ENCODE measurements at regions not wholly inside any gene's neighbourhood (a gene's known extent, or its start where the extent isn't known, plus 50 kb on each side); places are given as distances from the start of the nearest gene placed in this dataset.

- no peak for DNase-seq (ENCODE audit: low spot score)
These were observed 136.2 kb downstream of the TEX29 start for GRCh38 chr13:111456452-111457230.

GRCh38 chr13:111458001-111458531 is 137.6 kb downstream of the TEX29 start:
- DNase-seq (ENCODE audit: low spot score): no peak

- DNase-seq (ENCODE audit: low spot score): no peak
These were observed 138.3 kb downstream of the TEX29 start for GRCh38 chr13:111458739-111459138.

DNA sequence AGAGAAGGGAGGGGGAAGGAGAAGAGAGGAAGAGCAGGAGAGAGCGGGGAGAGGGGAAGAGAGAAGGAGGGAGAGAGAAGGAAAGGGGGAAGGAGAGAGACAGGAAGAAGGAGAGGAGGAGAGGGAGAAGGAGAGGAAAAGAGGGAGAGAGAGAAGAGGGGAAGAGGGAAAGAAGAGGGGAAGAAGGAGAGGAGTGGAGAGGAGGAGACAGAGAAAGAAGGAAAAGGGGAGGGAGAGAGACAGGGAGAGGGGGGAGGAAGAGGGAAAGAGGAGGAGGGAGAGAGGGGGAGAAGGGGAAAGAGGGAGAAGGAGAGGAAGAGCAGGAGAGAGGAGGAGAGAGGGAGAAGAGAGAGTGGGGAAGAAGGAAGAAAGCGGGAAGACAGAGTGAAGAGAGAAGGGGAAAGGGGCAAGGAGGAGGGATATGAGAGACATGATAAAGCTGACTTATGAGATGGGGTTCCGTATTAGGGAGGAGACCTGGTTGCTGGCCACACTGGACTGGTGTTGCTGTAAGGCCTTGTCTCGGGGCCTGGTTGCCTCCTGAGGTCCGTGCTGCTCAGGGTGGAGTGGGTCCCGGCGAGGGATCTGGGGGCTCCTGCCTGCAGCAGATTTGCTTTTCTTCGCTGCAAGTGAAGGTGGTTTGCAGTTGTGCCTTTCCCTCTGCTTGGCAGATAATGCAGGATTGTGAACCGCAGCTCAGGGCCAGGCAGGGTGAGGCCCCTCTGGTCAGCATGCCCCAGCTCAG is 139.5 kb downstream of the TEX29 start:
- no peak for DNase-seq (ENCODE audit: low spot score)

DNA sequence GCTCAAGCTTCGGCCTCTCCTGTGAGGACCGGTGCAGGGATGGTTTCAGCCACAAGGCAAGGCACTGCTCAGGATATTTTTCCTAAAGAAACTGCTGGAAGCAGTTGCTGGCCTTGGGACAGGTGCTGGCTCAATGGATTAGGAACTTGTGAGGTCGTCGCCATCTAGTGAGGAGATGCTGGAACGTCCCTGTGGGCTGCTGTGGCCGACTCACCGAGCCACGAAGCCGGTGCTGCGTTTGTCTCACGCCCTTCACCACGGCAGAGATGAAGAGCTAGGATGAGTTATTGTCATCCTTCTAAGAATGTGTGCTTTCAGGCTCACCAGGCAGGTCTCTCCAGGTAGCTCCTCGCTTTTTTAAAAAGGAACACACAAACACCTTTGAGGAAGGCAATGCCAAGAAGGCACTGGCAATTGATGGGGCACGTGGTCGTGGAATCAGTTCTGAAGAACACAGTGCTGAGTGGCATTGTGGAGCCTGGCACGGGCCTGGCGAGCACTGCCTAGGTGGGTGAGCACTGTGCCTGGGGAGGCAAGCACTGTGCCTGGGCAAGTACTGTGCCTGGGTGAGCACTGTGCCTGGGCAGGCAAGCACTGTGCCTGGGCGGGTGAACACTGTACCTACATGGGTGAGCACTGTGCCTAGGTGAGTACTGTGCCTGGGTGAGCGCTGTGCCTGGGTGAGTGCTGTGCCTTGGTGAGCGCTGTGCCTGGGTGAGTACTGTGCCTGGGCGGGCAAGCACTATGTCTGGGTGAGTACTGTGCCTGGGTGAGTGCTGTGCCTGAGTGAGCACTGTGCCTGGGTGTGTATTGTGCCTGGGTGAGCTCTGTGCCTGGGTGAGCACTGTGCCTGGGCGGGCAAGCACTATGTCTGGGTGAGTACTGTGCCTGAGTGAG is 140.4 kb downstream of the TEX29 start:
- DNase-seq (ENCODE audit: low spot score): peak; percentile 48

- DNase-seq (ENCODE audit: low spot score): no peak
These were observed 141.2 kb downstream of the TEX29 start for GRCh38 chr13:111461445-111462149.

GRCh38 chr13:111462221-111462764 is 141.9 kb downstream of the TEX29 start:
- no peak for DNase-seq (ENCODE audit: low spot score)

- DNase-seq (ENCODE audit: low spot score): no peak
These were observed 142.5 kb downstream of the TEX29 start for GRCh38 chr13:111462944-111463343.

DNA sequence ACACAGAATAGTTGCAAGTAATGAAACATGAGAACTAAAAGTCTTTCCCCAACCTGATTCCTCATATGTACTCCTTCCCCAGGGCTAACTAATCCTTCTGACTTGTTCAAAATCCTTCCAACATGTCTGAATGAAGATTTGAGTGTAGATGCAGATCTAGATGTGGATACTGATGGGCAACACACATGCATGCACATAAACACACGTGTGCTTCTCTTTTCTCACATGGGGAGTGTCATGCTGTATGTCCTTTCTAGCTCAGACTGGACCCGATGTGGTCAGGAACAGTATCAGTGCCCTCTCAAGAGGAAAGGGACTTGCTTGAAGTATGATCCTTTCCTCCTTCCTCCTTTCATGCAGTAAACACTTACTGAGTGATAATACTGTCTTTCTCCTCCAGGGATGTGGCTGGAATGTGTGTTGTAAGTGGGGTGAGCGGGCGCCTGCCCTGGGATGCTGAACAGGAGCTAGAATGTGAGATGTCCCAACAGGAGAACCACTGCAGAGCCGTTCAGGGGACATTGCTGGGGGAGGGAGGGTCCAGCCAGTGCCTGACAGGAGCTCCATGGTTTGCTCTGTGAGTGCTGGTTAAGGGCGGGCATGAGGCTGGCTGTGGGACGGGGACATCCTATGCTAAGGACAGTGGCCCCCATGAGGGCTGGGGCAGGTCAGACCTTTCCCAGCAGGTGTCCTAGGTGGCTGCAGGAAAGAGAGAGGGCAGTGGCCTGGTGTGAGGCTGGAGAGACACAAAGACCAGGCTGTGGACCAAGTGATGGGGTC is 146.9 kb downstream of the TEX29 start:
- no peak for DNase-seq (ENCODE audit: low spot score)

GRCh38 chr13:111468037-111468959 is 147.9 kb downstream of the TEX29 start:
- DNase-seq (ENCODE audit: low spot score): no peak

- no peak for DNase-seq (ENCODE audit: low spot score)
These were observed 149.0 kb downstream of the TEX29 start for GRCh38 chr13:111469450-111469849.

DNA sequence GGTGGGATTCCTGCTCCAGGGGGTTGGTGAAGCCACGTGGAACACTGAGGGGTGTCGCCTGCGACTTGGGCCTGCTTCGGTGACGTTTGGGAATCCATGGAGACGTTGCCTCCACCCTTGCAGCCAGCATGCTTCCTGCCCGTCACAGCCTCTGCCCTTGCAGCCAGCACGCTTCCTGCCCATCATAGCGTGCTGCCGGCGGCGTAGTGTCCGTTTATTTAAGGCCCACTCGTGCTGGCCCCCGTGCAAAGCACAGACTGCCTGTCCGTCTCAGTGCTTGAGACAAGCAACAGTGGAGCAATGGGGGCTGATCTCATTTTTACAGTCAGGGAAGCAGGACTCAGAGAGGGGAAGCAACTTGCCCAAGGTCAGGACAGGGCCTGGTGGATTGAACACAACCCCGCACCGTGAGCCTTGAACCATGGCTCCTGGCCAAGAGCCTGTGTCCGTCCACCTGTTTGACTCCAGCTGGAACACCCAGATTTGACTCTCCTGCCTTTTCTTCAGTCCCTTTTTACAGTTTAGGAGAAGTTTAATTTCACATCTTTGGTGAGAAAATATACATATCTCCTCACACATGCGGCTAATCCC is 149.6 kb downstream of the TEX29 start:
- no peak for DNase-seq (ENCODE audit: low spot score)

DNA sequence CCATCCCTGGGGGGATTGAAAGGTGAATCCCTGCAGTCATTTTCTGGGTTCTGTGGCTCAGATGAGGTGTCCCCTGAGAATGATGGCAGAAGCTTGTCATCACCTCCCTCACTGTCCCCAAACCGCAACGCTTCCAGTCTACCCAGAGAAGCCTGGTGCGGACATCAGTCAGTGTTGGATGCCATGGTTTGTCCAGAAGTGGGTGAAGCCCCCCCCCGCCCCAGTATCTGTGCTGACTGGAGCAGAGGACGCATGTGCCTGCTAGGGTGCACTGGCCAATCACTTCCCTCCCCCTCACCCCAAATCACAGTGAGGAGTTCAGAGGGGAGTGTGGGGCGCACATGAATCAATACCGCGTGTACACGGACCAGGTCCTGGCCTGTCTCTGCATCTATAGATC is 150.5 kb downstream of the TEX29 start:
- no peak for DNase-seq (ENCODE audit: low spot score)

GRCh38 chr13:111472083-111472482 is 151.6 kb downstream of the TEX29 start:
- no peak for DNase-seq (ENCODE audit: low spot score)

DNA sequence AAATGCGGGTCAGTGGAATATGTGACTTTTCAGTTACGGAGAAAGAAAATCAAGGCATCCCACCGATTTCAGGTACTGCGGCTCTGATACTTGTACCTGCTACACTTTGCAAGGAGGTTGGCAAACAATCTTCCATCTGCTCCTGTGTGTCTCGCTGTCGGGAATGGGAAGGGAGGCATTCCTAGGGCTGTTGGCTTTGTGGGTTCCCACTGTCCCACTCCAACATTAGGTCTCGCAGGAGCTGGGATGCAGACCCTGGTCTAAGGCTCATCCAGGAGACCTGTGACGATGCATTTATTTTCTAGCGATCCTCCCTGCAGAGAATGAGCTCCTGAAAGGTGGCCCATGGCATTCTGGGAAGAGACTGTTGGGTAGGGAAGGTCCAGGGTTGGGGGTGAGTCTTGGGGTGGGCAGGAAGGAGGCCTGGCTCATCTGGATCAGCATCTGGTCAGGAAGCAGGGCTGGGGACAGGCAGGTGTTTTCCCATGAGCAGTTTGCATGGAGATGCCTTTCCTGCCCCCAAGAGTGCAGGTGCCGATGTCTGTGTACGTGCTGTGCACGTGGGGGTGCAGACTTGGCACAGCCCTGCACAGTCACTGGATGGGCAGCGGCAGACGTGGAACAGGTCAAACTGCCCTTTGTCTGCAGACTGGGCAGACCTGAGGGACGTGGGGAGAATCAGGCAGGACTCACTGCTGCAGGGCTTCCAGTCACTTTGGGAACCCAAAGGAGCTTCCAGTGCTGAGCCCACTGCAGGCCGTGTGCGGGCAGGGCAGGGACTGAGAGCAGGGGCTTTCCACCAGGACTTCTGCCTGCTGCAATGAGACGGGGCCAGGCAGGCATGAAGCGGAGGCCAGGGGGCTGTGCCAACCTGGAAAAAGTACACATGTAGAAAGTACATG is 152.4 kb downstream of the TEX29 start:
- DNase-seq (ENCODE audit: low spot score): no peak

- peak; percentile 70 for DNase-seq (ENCODE audit: low spot score)
These were observed 153.9 kb downstream of the TEX29 start for GRCh38 chr13:111474136-111475002.

DNA sequence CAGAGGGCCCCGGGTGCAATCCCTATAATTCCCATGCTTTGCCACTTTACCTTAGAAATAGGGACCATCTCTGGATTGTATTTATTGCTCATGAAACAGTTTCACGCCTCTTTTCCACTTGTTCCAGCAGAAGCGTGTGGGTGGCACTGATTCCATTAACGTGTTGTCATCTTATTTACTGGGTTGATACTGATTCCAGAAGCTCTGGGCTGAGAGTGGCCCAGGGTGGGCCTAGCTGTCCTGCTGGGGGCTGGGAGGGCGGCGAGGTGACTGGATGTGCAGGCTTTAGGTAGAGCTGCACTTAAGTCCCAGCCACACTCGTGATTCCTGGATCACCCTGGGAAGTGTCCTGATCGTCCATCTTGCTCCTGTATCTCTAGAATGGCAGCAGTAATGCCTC is 155.0 kb downstream of the TEX29 start:
- no peak for DNase-seq (ENCODE audit: low spot score)
